ENCODE measurements at regions not wholly inside any gene's neighbourhood (a gene's known extent, or its start where the extent isn't known, plus 50 kb on each side); places are given as distances from the start of the nearest gene placed in this dataset.

DNA sequence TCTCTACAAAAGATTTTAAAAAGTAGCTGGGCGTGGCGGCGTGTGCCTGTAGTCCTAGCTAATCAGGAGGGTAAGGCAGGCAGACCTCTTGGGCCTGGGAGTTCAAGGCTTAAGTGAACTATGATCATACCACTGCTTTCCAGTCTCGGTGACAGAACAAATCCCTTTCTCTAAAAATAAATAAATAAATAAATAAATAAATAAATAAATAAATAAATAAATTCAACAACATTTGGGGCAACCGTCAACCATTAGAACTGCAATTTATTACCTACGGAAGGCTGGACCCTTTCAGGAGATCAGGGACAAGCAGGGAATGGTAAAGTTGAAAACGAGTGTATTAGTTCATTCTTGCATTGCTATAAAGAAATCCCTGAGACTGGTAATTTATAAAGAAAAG, 136.2 kb upstream of the USP9X start:
- TF ChIP-seq, protein P1, sequence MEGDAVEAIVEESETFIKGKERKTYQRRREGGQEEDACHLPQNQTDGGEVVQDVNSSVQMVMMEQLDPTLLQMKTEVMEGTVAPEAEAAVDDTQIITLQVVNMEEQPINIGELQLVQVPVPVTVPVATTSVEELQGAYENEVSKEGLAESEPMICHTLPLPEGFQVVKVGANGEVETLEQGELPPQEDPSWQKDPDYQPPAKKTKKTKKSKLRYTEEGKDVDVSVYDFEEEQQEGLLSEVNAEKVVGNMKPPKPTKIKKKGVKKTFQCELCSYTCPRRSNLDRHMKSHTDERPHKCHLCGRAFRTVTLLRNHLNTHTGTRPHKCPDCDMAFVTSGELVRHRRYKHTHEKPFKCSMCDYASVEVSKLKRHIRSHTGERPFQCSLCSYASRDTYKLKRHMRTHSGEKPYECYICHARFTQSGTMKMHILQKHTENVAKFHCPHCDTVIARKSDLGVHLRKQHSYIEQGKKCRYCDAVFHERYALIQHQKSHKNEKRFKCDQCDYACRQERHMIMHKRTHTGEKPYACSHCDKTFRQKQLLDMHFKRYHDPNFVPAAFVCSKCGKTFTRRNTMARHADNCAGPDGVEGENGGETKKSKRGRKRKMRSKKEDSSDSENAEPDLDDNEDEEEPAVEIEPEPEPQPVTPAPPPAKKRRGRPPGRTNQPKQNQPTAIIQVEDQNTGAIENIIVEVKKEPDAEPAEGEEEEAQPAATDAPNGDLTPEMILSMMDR (IDR thresholded peaks at IDR 0.05), result no peak
- TF ChIP-seq POLR2A (IDR thresholded peaks at IDR 0.05) (no peak), POLR2AphosphoS5 (IDR thresholded peaks at IDR 0.05) (no peak)
